Breast epithelium (tissue), 3 donors: ENCODE measurements at regions not wholly inside any gene's neighbourhood (a gene's known extent, or its start where the extent isn't known, plus 50 kb on each side); places are given as distances from the start of the nearest gene placed in this dataset.

Experiments used
- CTCF ChIP-seq, 3 donors: fragments of 450-650 bp; IDR thresholded peaks; one replicate each; pipeline ENCODE4 v1.5.1; 2016 to 2017; ENCODE audit warnings: antibody characterized with exemption in 3 of 3, mild to moderate bottlenecking in 3 of 3, moderate library complexity in 3 of 3
- POLR2AphosphoS5 ChIP-seq, 3 donors: sonication (generic); formaldehyde crosslinking; IDR thresholded peaks; one replicate each; pipeline ENCODE4 v1.6.1; 2017; ENCODE audit warnings: antibody characterized with exemption in 3 of 3

GRCh38 chr4:180634306-180634705 is 1608.9 kb upstream of the TENM3 start:
- no peak for TF ChIP-seq CTCF (IDR thresholded peaks at IDR 0.05)
- no peak for TF ChIP-seq POLR2AphosphoS5 (IDR thresholded peaks at IDR 0.05)
